ENCODE measurements at regions not wholly inside any gene's neighbourhood (a gene's known extent, or its start where the extent isn't known, plus 50 kb on each side); places are given as distances from the start of the nearest gene placed in this dataset.
A peak's percentile ranks its signal among the peaks of the same experiment; 100 is the strongest.

DNA sequence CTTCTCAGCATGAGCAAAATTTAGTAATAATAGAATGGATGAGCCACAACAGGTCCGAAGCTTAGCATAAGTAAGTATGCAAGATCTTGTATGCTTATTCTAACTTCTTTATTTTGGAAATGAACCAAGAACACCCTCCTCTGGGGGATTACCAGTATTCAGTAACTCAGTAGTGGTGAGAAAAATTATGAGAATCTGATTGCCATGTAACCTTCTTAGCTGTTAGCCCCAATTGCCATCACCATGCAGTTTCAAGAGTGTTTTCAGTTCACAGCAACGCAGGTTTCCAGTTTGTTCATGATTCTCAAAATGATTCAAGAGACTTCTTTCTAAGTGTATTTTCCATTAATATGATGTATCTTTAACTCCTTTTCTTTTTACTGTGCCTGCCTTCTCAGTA lies 1507.6 kb upstream of the SEL1L start:
- Mint-ChIP-seq H3K4me3 (ENCODE audit: unreplicated experiment) (no peak overlapping the region), H3K4me1 (ENCODE audit: insufficient read depth, unreplicated experiment) (no peaks in the 10 kb centered on the region), H3K27me3 (ENCODE audit: insufficient read depth, unreplicated experiment) (no peaks in the 10 kb centered on the region), H3K27ac (ENCODE audit: low read depth, unreplicated experiment) (no peak overlapping the region), H3K36me3 (ENCODE audit: insufficient read depth, unreplicated experiment) (no peaks in the 10 kb centered on the region), H3K9me3 (ENCODE audit: unreplicated experiment) (peaks cover 37% of the 10 kb centered on the region)
- DNase-seq (ENCODE audit: unreplicated experiment) = no peak
- no TSS peak for BruUV-seq (replicated peaks)
- intact Hi-C loops (cut with micrococcal nuclease) = no loop called here
- ChIA-PET POLR2A (no interaction called here), CTCF (interaction anchor here (1.0 kb wide), 1 partner anchor 42 kb away, joined by 4 read pairs; no protein-coding TSS in a partner anchor)
- TF ChIP-seq, protein P1, sequence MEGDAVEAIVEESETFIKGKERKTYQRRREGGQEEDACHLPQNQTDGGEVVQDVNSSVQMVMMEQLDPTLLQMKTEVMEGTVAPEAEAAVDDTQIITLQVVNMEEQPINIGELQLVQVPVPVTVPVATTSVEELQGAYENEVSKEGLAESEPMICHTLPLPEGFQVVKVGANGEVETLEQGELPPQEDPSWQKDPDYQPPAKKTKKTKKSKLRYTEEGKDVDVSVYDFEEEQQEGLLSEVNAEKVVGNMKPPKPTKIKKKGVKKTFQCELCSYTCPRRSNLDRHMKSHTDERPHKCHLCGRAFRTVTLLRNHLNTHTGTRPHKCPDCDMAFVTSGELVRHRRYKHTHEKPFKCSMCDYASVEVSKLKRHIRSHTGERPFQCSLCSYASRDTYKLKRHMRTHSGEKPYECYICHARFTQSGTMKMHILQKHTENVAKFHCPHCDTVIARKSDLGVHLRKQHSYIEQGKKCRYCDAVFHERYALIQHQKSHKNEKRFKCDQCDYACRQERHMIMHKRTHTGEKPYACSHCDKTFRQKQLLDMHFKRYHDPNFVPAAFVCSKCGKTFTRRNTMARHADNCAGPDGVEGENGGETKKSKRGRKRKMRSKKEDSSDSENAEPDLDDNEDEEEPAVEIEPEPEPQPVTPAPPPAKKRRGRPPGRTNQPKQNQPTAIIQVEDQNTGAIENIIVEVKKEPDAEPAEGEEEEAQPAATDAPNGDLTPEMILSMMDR (IDR thresholded peaks at IDR 0.05; ENCODE audit: unreplicated experiment) = no peak

DNA sequence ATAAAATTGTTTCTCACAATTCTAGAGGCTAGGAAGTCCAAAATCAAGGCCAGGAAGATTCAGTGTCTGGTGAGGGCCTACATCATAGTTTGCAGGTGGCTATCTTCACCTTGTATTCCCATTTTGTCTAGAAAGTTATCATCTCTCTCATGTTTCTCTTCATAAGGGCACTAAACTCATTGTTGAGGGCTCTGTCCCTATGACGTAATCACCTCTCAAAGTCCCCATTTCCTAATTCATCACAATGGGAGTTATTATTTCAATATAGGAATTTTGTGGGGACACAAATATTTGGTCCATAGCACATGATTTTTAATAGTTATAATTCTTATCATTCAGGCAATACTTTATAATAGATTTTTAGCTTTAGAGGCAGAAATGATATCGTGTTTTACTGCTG lies 1509.2 kb upstream of the SEL1L start:
- Mint-ChIP-seq H3K36me3 (ENCODE audit: insufficient read depth, unreplicated experiment) (no peaks in the 10 kb centered on the region), H3K4me3 (ENCODE audit: unreplicated experiment) (no peak overlapping the region), H3K27me3 (ENCODE audit: insufficient read depth, unreplicated experiment) (no peaks in the 10 kb centered on the region), H3K9me3 (ENCODE audit: unreplicated experiment) (peaks cover 28% of the 10 kb centered on the region), H3K27ac (ENCODE audit: low read depth, unreplicated experiment) (no peak overlapping the region), H3K4me1 (ENCODE audit: insufficient read depth, unreplicated experiment) (no peaks in the 10 kb centered on the region)
- POLR2A ChIA-PET = no interaction called here
- DNase-seq (ENCODE audit: unreplicated experiment) = no peak
- TF ChIP-seq, protein P1 (IDR thresholded peaks at IDR 0.05; ENCODE audit: unreplicated experiment) = no peak
- no TSS peak for BruUV-seq (replicated peaks)
- CTCF ChIA-PET = no interaction called here
- intact Hi-C loops (cut with micrococcal nuclease) = no loop called here

DNA sequence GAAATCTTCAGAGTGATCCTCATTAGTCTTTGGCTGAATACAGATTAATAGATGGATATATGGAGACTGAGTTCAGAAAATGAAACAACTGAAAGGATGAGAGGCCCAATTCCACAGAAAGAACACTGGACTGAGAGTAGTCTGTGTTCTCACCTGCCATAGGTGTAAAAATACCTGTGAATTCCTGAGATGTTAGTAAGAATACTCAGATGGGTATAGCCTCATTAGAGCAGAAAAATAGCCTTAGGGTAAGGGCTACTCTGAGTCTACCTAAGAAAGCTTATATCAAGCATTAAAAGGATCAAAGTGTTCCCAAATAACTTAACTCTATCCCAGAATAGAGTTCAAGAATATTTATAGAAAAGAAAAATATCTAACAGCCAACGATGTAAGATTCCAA lies 1510.3 kb upstream of the SEL1L start:
- intact Hi-C loops (cut with micrococcal nuclease) = no loop called here
- H3K4me1 Mint-ChIP-seq (ENCODE audit: insufficient read depth, unreplicated experiment) = no peaks in the 10 kb centered on the region
- H3K27ac Mint-ChIP-seq (ENCODE audit: low read depth, unreplicated experiment) = no peak overlapping the region
- no peak overlapping the region for H3K4me3 Mint-ChIP-seq (ENCODE audit: unreplicated experiment)
- CTCF ChIA-PET = interaction anchor here (0.6 kb wide), 1 partner anchor 66 kb away, joined by 3 read pairs; no protein-coding TSS in a partner anchor
- DNase-seq (ENCODE audit: unreplicated experiment) = peak; percentile 8
- TF ChIP-seq, protein P1 (IDR thresholded peaks at IDR 0.05; ENCODE audit: unreplicated experiment) = no peak
- no TSS peak for BruUV-seq (replicated peaks)
- H3K27me3 Mint-ChIP-seq (ENCODE audit: insufficient read depth, unreplicated experiment) = no peaks in the 10 kb centered on the region
- H3K36me3 Mint-ChIP-seq (ENCODE audit: insufficient read depth, unreplicated experiment) = no peaks in the 10 kb centered on the region
- POLR2A ChIA-PET = interaction anchor here (0.8 kb wide), 1 partner anchor 13 kb away, joined by 4 read pairs; no protein-coding TSS in a partner anchor
- H3K9me3 Mint-ChIP-seq (ENCODE audit: unreplicated experiment) = peaks cover 24% of the 10 kb centered on the region

DNA sequence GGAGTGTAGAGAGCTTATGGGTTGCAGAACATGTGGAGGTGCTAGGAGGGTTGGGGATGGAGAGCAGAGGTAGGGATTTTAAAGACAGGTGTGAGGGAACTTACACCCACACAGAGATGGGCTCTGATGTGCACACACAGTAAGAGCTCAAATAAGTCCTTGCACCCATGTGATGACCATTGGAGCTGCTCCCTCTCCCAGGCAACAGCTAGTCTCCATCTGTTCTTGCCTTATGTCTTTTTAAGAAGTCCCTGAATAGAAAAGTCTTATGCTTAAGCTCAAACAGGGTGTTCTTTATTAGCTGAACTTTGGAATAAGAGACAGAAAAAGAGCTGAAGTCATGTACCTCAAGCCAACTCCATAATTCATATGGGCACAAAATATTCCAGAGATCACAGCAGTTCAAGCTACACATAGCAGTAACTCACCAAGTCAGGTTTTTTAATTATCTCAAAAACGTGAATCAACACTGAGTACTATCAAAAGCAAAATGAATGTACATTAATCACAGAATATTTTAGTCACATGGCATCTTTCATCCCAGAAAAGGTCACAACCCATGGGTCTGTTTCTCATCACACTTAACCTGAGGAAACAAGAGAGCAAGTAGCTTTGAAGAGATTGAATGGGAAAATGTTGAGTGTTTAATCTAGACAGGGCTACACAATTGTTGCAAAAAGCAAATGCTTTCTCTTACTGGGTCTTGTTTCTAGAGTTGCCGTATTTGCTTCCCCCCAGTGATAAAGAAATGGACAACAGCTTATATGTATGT lies 1513.6 kb upstream of the SEL1L start:
- H3K9me3 Mint-ChIP-seq (ENCODE audit: unreplicated experiment) = peaks cover 18% of the 10 kb centered on the region
- no peaks in the 10 kb centered on the region for H3K4me1 Mint-ChIP-seq (ENCODE audit: insufficient read depth, unreplicated experiment)
- H3K36me3 Mint-ChIP-seq (ENCODE audit: insufficient read depth, unreplicated experiment) = no peaks in the 10 kb centered on the region
- TF ChIP-seq, protein P1 (IDR thresholded peaks at IDR 0.05; ENCODE audit: unreplicated experiment) = no peak
- CTCF ChIA-PET = interaction anchor here (0.6 to 1.6 kb wide), 2 partner anchors 14 to 1371 kb away, joined by 3 read pairs; no protein-coding TSS in a partner anchor
- no TSS peak for BruUV-seq (replicated peaks)
- H3K27me3 Mint-ChIP-seq (ENCODE audit: insufficient read depth, unreplicated experiment) = no peaks in the 10 kb centered on the region
- POLR2A ChIA-PET = no interaction called here
- H3K27ac Mint-ChIP-seq (ENCODE audit: low read depth, unreplicated experiment) = no peak overlapping the region
- intact Hi-C loops (cut with micrococcal nuclease) = no loop called here
- H3K4me3 Mint-ChIP-seq (ENCODE audit: unreplicated experiment) = no peak overlapping the region
- no peak for DNase-seq (ENCODE audit: unreplicated experiment)
